Fibroblast of upper back skin (primary cell): ENCODE measurements at regions not wholly inside any gene's neighbourhood (a gene's known extent, or its start where the extent isn't known, plus 50 kb on each side); places are given as distances from the start of the nearest gene placed in this dataset.

ENCODE experiments used
- DNase-seq: peaks from one replicate; pipeline ENCODE4 v3.0.0-alpha.2; 2013

DNA sequence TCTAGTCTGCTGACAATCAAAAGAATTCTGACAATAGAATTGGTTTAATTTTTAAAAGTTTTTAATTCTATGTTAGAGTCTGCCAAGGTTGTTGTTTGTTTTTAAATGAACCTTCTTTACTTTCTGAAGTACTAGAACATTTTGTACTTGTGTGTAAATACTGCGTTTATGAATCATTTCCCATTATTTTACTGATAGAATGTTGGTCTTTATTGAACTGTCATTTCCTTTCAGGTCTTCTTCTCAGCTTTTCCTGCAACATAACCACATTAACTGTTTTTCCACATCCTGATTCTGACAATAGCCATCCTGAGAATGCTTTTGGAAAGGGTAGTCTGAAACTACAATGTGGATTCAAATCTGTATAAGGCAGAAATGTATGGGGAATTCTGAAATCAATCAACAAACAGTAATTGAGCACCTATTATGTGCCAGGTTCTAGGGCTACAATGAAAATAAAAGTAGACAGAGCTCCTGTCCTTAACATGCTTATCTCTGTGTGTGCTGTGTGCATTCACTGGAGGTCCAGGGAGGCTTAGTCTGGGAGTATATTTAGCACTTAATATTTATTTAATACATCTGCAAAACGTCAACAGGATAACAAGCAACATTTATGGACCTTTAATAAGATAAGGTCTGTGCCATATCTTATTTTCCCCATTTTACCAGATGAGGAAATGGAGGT, 73.1 kb upstream of the SLC38A2 start:
- DNase-seq = no peak

DNA sequence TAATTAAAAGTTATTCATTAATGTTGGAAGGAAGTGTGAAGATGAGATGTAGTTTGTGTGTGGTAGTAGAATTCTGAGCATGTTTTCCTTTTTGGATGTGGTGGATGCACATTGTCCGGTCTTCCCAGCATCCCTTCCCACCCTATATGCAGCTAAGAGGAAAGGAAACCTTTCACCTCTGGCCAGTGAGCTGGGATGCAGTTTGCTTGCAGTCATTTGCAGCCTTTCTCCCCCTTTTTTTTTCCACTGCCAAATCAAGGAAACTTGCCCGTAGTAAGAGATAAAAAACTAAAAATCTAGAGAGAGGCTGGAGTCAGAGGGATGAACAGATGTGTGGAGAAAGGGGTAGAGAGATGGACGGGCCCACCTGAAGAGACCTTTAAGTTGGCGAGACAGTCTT, 72.5 kb upstream of the SLC38A2 start:
- no peak for DNase-seq

DNA sequence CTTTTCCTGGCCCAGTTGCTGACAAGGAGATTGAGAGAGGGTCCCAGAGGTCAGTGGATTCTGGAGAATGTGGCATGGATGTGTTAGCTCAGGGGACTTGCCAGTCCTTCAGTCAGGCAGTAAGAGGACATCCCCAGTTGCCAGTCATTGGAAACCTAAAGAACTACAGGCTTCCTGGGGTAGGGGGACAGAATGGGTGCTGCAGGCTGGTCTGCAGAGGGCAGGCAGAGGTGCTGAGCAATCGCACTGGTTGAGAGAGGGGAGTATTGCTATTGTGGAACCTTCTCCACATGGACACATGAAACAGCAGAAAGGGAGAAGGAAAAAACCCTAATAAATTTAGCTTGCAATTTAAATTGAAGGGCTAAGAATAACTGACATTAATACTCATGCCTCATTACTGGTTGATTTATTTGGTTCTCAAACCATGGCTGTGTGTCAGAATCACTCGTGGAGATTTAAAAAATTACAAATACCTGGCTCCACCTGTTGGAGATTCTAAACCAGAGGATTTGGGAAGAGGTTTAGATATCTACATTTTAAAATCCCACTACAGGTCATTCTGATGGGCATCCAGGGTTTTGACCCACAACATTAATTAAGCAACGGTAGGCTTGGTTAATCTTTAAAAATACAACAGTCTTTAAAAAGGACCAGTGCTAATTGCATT, 71.2 kb upstream of the SLC38A2 start:
- no peak for DNase-seq

DNA sequence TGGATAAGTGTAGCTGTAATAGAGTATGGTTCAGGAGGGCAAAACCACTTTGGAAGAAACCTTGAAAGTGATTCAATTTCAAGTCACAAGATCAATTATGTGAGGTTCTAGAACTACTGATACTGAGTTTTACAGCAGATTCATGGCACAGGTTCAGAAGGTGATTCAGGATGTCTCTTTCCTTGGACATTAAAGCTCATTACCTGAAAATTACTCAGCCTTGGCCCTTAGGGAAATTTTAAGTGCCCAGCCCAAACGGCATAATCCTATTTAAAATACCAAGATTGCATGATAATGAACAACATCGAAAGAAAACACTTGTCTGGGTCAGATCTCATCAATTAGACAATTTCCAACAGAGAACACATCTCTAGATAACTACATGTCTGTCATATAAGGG, 70.2 kb upstream of the SLC38A2 start:
- DNase-seq = no peak

DNA sequence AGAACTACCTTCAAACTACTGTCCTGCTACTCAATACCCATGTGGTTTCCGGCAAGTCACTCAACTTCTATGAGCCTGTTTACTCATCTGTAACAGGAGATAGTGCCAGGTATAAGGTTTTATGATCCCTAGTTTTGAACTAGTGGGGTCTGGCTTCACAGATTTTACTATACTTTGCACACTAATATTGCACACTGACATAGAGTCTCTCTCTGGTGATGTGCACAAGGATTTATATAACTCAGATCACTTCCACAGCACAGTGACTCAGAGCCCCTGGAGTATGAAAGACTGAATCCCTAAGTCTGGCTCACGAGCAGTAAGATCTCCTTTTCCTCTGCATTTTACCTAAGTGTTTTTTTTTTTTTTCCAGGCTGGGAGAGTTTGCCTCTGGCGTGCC, 69.7 kb upstream of the SLC38A2 start:
- DNase-seq = peak; percentile 58

DNA sequence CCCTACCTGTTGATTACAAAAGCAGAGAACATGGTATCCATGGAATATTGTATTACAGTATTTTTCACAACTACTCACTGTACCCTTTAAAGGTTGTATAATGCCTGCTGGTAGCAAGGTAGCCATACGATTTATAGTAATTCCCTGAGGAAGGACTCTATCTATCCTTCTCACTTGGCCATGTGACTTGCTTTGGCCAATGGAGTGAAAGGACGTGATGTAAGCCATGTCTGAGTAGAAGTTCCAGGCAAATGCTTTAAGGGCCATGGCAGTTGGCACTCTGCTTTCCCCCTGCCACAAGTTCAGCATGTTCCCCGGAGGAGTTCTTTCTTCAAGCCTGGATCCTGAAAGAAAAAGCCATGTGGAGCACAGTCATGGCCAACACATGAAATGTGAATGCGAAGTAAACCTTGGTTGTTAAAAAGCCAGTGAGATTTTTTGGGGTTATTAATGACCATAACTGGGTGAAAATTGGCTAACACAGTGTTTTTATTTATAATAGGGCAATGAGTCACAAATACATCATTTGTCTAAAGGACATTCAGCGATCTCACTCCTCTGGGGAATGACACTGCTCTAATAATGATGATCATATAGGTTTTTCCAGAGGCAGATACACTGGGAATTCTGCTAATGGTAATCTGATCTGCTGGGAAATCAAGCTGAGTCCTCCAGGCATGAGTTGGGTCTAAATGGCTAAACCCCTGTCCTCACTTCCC, 67.4 kb upstream of the SLC38A2 start:
- DNase-seq = no peak

DNA sequence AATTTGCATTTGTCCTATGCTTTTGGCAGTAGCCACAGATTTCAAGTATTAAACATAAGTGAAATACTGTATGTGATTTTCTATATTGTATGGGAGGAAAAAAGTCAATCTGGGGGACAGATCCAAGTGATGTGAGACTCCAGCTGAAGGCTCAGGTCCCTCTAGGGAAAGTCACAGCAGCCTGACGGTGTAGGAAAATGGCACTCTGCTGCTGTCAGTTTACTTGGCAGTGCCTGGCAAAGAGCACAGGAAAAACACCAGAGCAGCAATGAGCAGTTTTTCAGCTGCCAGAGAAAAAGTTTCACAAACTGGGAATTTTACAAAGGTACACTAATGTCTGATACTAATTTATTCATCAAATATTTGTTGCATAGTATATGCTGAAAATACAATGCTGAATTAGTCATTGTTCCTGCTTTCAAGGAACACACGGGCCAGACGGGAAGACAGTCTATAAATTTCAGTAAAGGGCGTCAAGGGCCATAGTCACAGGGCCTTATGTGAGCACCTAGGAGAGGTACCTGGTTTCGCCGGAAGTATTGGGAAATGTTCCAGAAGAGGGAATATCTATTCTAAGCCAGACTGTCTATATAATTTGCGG, 66.2 kb upstream of the SLC38A2 start:
- DNase-seq = no peak

DNA sequence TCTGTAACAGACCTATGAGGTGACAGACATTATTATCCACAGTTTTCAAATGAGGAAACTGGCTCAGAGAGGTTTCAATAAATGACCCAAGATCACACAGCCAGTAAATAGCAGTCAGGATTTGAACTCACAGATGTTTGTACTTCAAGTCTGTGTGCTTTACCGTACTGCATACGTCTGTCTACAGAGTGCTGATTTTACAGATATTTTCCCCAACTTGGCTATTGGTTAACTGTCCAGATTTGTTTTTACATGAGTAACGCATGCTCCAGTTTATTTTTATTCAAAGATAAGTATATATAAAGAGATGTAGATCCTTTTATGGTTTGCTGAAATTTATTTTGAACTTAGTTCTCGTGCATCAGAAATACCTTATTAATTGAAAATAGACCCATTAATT, 65.7 kb upstream of the SLC38A2 start:
- DNase-seq = no peak

DNA sequence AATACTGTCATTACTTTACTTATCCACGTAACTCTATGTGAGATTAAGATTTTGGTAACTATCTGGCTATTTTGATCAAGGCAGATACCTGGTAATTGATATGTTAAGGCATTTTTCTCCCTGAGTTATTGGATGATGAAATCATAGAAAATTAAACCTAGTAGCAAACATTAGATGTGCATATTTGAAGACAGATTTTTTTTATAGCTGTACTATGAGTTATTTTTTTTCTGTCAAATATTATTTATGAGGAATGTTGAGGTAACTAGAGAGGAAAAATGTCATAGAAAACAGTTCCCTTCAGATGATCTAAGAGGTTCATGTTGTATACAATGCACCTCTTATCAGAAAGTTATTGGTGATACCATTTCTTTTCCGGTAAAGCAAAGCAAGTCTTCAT, 64.9 kb upstream of the SLC38A2 start:
- peak; percentile 38 for DNase-seq

DNA sequence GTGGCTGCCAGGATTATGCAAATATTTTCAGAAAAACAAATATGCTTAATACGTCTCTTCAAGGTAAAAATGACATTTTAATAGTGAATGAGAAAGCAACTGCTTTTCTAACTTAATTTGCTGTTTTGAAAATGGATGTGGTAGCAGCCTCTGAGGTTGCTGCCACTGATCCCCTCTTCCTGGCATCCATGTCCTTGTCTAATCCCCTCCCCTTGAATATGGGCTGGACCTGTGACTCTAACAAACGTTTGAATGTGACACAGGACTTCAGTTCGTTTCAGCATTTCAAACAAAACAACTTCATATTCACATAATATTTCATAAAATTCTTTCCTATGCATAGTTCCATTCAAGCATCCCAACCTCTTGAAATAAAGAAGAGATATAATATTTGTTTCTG, 64.2 kb upstream of the SLC38A2 start:
- no peak for DNase-seq

DNA sequence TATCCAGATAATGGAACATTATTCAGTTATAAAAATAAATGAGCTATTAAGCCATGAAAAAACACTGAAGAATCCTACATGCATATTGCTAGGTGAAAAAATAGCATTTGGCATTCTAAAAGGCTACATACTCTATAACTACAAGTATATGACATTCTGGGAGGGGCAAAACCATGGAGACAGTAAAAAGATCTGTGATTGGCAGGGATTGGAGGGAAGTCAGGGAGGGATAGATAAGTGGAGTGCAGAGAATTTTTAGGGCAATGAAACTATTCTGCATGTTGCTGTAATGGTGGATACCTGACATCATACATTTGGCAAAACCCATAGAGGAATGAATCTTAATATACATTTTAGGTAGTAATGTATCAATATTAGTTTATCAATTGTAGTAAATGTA, 63.1 kb upstream of the SLC38A2 start:
- DNase-seq = no peak

DNA sequence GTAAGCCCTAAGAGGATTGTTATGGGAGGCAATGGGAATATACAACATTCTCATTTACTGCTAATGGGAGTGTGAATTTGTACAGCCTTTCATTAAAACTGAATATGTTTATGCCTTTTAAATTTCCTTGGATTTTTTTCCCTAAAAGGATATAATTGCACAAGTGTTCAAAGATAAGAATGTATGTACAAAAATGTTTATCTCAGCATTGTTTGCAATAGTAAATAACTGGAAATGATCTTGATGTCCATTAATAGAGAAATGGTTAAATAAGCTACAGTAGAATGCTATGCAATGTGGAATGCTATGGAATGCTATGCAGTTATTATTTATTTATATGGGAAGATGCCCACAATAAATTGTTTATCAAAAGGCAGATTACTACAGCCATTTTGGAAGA, 62.5 kb upstream of the SLC38A2 start:
- DNase-seq = no peak

DNA sequence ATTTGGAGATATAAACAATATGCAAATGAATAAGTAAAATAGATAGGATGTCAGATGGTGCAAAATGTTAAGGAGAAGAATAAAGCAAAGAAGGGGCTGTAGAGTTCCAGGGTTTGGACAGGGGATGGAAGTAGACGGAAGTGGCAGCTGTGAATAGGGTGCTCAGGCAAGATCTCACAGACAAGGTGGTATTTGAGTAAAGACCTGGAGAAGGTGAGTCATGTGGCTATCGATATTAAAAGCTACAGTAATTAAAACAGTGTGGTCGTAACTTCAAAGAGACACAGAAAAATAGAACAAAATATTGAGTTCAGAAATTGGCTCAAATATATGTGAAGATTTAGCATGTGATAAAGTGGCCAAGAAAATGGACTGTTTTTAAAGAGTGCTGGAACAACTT, 61.3 kb upstream of the SLC38A2 start:
- DNase-seq = no peak

DNA sequence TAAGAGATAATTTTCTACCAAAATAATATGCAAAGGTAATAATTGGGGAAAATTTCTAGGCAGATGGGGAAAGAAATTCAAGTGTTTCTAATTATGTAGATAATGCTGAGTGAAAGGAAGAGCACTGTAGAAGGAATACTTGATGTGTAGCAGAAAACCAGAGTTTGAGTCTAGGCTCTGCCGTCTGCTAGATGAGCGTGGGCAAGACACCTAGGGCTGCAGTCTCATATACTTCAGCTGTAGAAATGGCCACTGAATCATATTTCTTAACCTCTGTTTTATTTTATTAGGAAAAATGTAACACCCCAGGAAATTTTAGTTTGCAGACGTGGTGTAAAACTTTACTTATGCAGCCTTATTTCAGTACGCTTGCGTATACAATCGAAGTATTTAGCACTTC, 59.8 kb upstream of the SLC38A2 start:
- no peak for DNase-seq

DNA sequence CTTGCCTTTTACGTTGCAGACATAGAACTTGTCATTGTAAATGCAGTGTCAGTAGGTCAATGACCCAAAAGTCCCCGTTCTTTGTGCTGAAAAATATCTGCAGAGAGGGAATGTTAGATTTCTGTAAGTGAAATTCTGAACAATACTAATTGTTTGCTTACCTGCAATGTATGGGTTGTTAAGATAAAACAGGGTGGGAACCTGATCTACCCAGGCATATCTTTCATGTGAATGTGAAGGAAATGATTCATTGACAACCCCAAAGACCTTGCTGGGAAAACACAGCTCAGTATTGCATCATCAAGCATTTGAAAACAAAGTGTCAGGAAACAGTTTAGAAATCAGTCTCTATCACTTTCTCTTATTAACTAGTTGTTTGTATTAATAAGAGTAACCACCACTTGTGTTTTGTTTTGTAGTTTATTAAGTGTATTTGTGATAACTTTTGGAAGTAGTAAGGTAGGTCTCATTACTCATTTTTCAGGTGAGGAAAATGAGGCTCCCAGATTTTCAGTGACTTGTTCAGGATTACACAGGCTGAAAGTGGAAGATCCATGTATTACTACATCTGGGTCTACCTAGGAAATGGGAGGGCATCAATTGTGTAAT, 57.9 kb upstream of the SLC38A2 start:
- DNase-seq = peak; percentile 82
